ENCODE measurements at regions not wholly inside any gene's neighbourhood (a gene's known extent, or its start where the extent isn't known, plus 50 kb on each side); places are given as distances from the start of the nearest gene placed in this dataset.
A peak's percentile ranks its signal among the peaks of the same experiment; 100 is the strongest.

- no peak for TF ChIP-seq ZNF76 (tag by site-specific recombination; IDR thresholded peaks at IDR 0.05; ENCODE audit: borderline replicate concordance, low read depth)
- peak; percentile 86 for TF ChIP-seq BCL6B (tag by site-specific recombination; IDR thresholded peaks at IDR 0.05)
- no peak for TF ChIP-seq ZBTB7A (tag by site-specific recombination; IDR thresholded peaks at IDR 0.05; ENCODE audit: low read depth)
- no peak for TF ChIP-seq ZNF350 (tag by site-specific recombination; IDR thresholded peaks at IDR 0.05)
- TF ChIP-seq GLIS1 (tag by site-specific recombination; IDR thresholded peaks at IDR 0.05): peak; percentile 99
- TF ChIP-seq ZBTB8A (tag by site-specific recombination; IDR thresholded peaks at IDR 0.05): peak; percentile 78
- peak; percentile 93 for TF ChIP-seq ZNF561 (tag by site-specific recombination; IDR thresholded peaks at IDR 0.05; ENCODE audit: borderline replicate concordance)
- TF ChIP-seq ZNF530 (tag by site-specific recombination; IDR thresholded peaks at IDR 0.05; ENCODE audit: low read depth): no peak
- peak; percentile 87 for TF ChIP-seq ZBTB44 (tag by site-specific recombination; IDR thresholded peaks at IDR 0.05)
- no peak for TF ChIP-seq ZBTB26 (tag by site-specific recombination; optimal IDR thresholded peaks at IDR 0.05)
- TF ChIP-seq ZNF211 (tag by site-specific recombination; IDR thresholded peaks at IDR 0.05; ENCODE audit: low read depth): no peak
- peak; percentile 91 for TF ChIP-seq GFI1B (tag by site-specific recombination; IDR thresholded peaks at IDR 0.05)
- TF ChIP-seq ZNF571 (tag by site-specific recombination; IDR thresholded peaks at IDR 0.05): no peak
- peak; percentile 73 for TF ChIP-seq KLF8 (tag by site-specific recombination; IDR thresholded peaks at IDR 0.05)
- no peak for TF ChIP-seq SETDB1 (IDR thresholded peaks at IDR 0.05; ENCODE audit: insufficient read length, low read length)
- TF ChIP-seq KLF16 (tag by site-specific recombination; IDR thresholded peaks at IDR 0.05): no peak; the same call in 1 of the 2 replicates
- TF ChIP-seq ZNF146 (tag by site-specific recombination; IDR thresholded peaks at IDR 0.05): no peak
- TF ChIP-seq PRDM10 (tag by site-specific recombination; IDR thresholded peaks at IDR 0.05): peak; percentile 99
- no peak for TF ChIP-seq ELK4 (IDR thresholded peaks at IDR 0.05; ENCODE audit: borderline replicate concordance, low read depth, low read length)
- no peak for TF ChIP-seq ZNF266 (tag by site-specific recombination; IDR thresholded peaks at IDR 0.05; ENCODE audit: low read depth)
- TF ChIP-seq ZNF776 (tag by site-specific recombination; IDR thresholded peaks at IDR 0.05; ENCODE audit: borderline replicate concordance): no peak
- TF ChIP-seq ZBTB11 (tag by site-specific recombination; conservative IDR thresholded peaks at IDR 0.05; ENCODE audit: low read depth): 0 out of 2 replicates have a peak, but pooled peaks have one; percentile 25
- no peak for TF ChIP-seq ZNF16 (tag by site-specific recombination; IDR thresholded peaks at IDR 0.05; ENCODE audit: low read depth)
- TF ChIP-seq WT1 (tag by site-specific recombination; IDR thresholded peaks at IDR 0.05): peak; percentile 93
- TF ChIP-seq ZNF785 (tag by site-specific recombination; IDR thresholded peaks at IDR 0.05): no peak
- no peak for TF ChIP-seq ZSCAN23 (tag by site-specific recombination; IDR thresholded peaks at IDR 0.05)
- no peak; the same call in 1 of the 2 replicates for TF ChIP-seq ZNF214 (tag by site-specific recombination; IDR thresholded peaks at IDR 0.05; ENCODE audit: borderline replicate concordance)
These were observed 55.0 kb upstream of the TRPC7 start (continued) for GRCh38 chr5:136420168-136420898.

Measured in HEK293 (cell line).